Heart left ventricle (tissue), 13 donors: ENCODE measurements at regions not wholly inside any gene's neighbourhood (a gene's known extent, or its start where the extent isn't known, plus 50 kb on each side); places are given as distances from the start of the nearest gene placed in this dataset.

ENCODE experiments used
- POLR2A ChIP-seq, 2 donors: fragments of 450-650 bp; IDR thresholded peaks; one replicate each; pipeline ENCODE4 v1.6.1; 2017; ENCODE audit warnings: antibody characterized with exemption in 2 of 2, mild to moderate bottlenecking in 2 of 2, moderate library complexity in 2 of 2
- TF ChIP-seq, protein P1 (sequence below), 12 donors: fragments of 200-600 bp; sonication (generic) in 4 of 12; IDR thresholded peaks; one replicate each; pipeline versions ENCODE4 v1.5.0 to v1.8.0; 2018 to 2022; ENCODE audit warnings: antibody characterized with exemption in 12 of 12, mild to moderate bottlenecking in 5 of 12
- donor health status: ischemic (EF 13 %, LVEDD 7.1; RV severe dilation, severe dysfunction).
- donor health status: DM: no; HTN: yes; CAD: no.
- donor health status: DM: no; HTN: no; CAD: no.
- donor health status: ischemic (EF 25% LVEDD 6.9; RV normal size, moderate dysfunction).
- donor health status: ischemic (EF 25% LVEDD 5.7; RV mildly dilated, moderate dysfunction).
- donor health status: ischemic (EF 35%, LVEDD 5.7; RV mildly dilated, moderate dysfunction).
- donor health status: nonischemic (EF 11% LVEDD 7.7; RV severe dilation, severe dysfunction).
- donor health status: DM: yes; HTN: yes; CAD: no.
- donor health status: PGD.
- donor health status: ischemic (EF 29% LVEDD 5.4; RV normal size, mild dysfunction).
- donor health status: nonischemic (EF 23%, LVEDD 6.1; RV moderate dilation, normal function).

GRCh38 chr12:9380650-9381049, 172.5 kb upstream of the PZP start:
- TF ChIP-seq POLR2A (IDR thresholded peaks at IDR 0.05): no peak
- TF ChIP-seq, protein P1, sequence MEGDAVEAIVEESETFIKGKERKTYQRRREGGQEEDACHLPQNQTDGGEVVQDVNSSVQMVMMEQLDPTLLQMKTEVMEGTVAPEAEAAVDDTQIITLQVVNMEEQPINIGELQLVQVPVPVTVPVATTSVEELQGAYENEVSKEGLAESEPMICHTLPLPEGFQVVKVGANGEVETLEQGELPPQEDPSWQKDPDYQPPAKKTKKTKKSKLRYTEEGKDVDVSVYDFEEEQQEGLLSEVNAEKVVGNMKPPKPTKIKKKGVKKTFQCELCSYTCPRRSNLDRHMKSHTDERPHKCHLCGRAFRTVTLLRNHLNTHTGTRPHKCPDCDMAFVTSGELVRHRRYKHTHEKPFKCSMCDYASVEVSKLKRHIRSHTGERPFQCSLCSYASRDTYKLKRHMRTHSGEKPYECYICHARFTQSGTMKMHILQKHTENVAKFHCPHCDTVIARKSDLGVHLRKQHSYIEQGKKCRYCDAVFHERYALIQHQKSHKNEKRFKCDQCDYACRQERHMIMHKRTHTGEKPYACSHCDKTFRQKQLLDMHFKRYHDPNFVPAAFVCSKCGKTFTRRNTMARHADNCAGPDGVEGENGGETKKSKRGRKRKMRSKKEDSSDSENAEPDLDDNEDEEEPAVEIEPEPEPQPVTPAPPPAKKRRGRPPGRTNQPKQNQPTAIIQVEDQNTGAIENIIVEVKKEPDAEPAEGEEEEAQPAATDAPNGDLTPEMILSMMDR (IDR thresholded peaks at IDR 0.05): no peak
